ENCODE measurements at regions not wholly inside any gene's neighbourhood (a gene's known extent, or its start where the extent isn't known, plus 50 kb on each side); places are given as distances from the start of the nearest gene placed in this dataset.

GRCh38 chr2:217061916-217062505 lies 202.1 kb upstream of the TNP1 start:
- no peak for ATAC-seq
- no peaks in the 10 kb centered on the region for H3K9me3 ChIP-seq
- H3K27ac ChIP-seq: no peak overlapping the region
- DNase-seq: no peak
- H3K4me1 ChIP-seq: peaks cover 3% of the 10 kb centered on the region
- 80 to 93% (median 83%) methylated on average over 7 of the region's 7 CpGs for WGBS, 3 donors
- H3K36me3 ChIP-seq (ENCODE audit: insufficient read depth in 1 of 2, low read depth in 1 of 2): no peaks in the 10 kb centered on the region
- no peaks in the 10 kb centered on the region for H3K27me3 ChIP-seq (ENCODE audit: insufficient read depth in 3 of 3, low read length in 2 of 3)
- no peak for TF ChIP-seq CTCF (IDR thresholded peaks at IDR 0.05)
- H3K4me3 ChIP-seq: no peak overlapping the region
- intact Hi-C loops (cut with DNase I): no loop called here

DNA sequence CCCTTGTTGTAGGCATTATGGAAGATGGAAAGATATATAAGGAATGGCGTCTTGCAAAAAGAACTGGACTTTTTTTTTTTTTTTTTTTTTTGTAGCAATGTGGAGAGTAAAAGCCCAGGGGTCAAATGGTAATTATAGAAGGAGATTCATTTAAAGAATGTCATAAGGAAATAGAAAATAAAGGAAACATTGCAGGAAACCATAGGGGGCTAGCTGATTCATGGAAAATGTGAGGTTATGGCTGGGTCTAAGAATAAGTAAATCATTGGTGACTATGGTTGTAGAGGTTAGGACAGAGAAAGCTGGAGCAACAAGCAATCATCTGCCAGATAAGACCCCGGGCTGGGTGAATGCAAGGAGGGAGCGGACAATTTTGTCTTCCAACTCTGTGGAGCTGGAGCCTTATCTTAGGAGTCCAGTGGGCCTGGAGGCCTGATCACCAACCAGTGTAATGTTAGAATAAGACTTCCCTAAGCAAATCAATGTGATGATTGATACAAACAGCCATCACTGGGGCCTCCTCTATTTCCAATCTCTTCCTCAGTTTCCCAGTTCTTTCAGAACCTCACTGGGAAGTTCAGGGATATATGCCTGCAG lies 201.2 kb upstream of the TNP1 start:
- H3K4me3 ChIP-seq: no peak overlapping the region
- DNase-seq (no peak), ATAC-seq (no peak)
- H3K9me3 ChIP-seq: no peaks in the 10 kb centered on the region
- no peaks in the 10 kb centered on the region for H3K36me3 ChIP-seq (ENCODE audit: insufficient read depth in 1 of 2, low read depth in 1 of 2)
- H3K4me1 ChIP-seq: peaks cover 3% of the 10 kb centered on the region
- no peak overlapping the region for H3K27ac ChIP-seq
- H3K27me3 ChIP-seq (ENCODE audit: insufficient read depth in 3 of 3, low read length in 2 of 3): no peaks in the 10 kb centered on the region
- intact Hi-C loops (cut with DNase I): no loop called here
- WGBS, 3 donors: 86 to 93% (median 91%) methylated on average over 3 of the region's 3 CpGs
- no peak for TF ChIP-seq CTCF (IDR thresholded peaks at IDR 0.05)

DNA sequence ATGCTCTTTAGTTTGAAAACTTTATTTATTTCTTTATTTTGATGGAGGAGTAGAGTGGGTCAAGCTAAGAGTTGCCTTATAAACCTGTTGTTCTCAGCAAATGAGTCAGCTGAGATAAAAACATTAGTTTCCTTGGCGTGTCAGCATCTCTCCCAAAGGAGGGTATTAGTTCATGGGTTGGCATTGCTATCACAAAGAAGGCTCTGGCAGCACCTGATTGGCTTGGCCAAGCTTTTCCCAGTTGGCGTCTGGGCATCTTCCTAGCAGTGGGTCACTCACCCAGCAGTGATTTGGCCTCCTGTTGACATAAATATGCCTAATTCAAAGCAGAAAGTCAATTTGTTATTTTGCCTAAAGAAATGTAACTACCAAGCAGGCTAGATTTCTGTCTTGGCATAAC lies 200.7 kb upstream of the TNP1 start:
- H3K36me3 ChIP-seq (ENCODE audit: insufficient read depth in 1 of 2, low read depth in 1 of 2): no peaks in the 10 kb centered on the region
- ATAC-seq: peak in 1 of 4 donors; percentile 52
- H3K27me3 ChIP-seq (ENCODE audit: insufficient read depth in 3 of 3, low read length in 2 of 3): no peaks in the 10 kb centered on the region
- 59 to 87% (median 70%) methylated on average over 2 of the region's 2 CpGs for WGBS, 3 donors
- H3K9me3 ChIP-seq: no peaks in the 10 kb centered on the region
- no peak overlapping the region for H3K4me3 ChIP-seq
- peaks cover 3% of the 10 kb centered on the region for H3K4me1 ChIP-seq
- no peak overlapping the region for H3K27ac ChIP-seq
- TF ChIP-seq CTCF (IDR thresholded peaks at IDR 0.05): no peak
- DNase-seq: no peak
- intact Hi-C loops (cut with DNase I): no loop called here

DNA sequence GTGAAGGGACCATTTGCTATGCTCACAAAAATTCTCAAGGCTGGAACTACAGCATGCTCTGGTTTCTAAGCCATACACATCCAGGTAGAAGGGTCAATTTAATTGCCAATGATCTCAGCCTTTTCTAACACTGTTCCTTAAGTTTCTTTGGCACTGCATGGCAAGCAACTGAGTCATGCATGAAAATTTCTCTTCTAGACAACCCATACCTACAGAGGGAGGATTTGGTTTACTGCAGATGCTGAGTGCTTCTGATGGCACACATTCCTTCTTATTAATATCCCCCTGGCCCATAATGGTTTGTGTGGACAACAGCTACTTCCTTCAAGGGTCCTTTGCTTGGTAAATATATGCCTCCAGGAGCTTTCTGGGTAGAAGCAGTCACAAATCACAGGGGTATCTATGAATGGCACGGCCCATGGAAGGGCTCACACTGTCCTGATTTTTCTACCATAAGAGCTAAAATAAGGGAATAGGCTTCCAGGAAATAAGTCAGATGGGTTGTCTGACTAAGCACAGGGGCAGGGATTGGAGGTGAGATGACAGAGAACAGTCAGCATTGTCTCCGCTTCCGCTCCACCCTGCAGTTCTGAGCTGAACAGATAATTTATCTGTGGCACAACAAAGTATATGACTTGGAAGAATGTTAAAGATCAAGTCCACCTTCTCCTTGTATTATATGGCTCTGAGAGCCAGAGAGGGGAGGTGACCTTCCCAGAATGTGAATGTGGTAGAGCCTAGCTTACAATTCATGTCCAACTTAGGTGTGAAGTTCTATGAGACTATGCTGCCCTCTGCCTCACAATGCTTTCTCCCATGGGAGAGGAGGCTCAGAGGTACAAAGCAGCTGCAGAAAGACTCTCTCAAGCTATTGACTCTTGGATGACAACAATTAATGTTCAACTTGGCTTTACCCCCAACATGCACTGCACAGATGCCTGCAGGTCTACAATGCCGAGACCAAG lies 199.2 kb upstream of the TNP1 start:
- ATAC-seq: peak in 2 of 4 donors; percentile 48 to 52
- peaks cover 3% of the 10 kb centered on the region for H3K4me1 ChIP-seq
- 98% methylated on average over 4 of the region's 4 CpGs for WGBS, 3 donors
- no peaks in the 10 kb centered on the region for H3K27me3 ChIP-seq (ENCODE audit: insufficient read depth in 3 of 3, low read length in 2 of 3)
- no peak for DNase-seq
- H3K9me3 ChIP-seq: no peaks in the 10 kb centered on the region
- H3K27ac ChIP-seq: no peak overlapping the region
- no peak overlapping the region for H3K4me3 ChIP-seq
- no peak for TF ChIP-seq CTCF (IDR thresholded peaks at IDR 0.05)
- no peaks in the 10 kb centered on the region for H3K36me3 ChIP-seq (ENCODE audit: insufficient read depth in 1 of 2, low read depth in 1 of 2)
- intact Hi-C loops (cut with DNase I): loop anchor here in 1 of 2 donors (1.0 kb wide), 1 partner anchor 286 kb away; no protein-coding TSS in a partner anchor

Data from psoas muscle (tissue), 7 donors.